ENCODE measurements at regions not wholly inside any gene's neighbourhood (a gene's known extent, or its start where the extent isn't known, plus 50 kb on each side); places are given as distances from the start of the nearest gene placed in this dataset.

GRCh38 chr5:99030906-99031440, 102.2 kb upstream of the CHD1 start:
- no peak for TF ChIP-seq MAX (IDR thresholded peaks at IDR 0.05)
- no peak for TF ChIP-seq CTCF (IDR thresholded peaks at IDR 0.05 in 2 of 3, conservative IDR thresholded peaks at IDR 0.05 in 1 of 3; ENCODE audit: borderline replicate concordance in 1 of 3, insufficient read depth in 1 of 3, low read depth in 2 of 3, low read length in 2 of 3)
- no peak for TF ChIP-seq REST (IDR thresholded peaks at IDR 0.05; ENCODE audit: low read depth)
- TF ChIP-seq POLR2A (IDR thresholded peaks at IDR 0.05; ENCODE audit: borderline replicate concordance, extremely low read depth, insufficient read depth, insufficient read length), result no peak
- TF ChIP-seq ELF1 (IDR thresholded peaks at IDR 0.05; ENCODE audit: borderline replicate concordance, low read depth), result no peak
- TF ChIP-seq TCF7L2 (IDR thresholded peaks at IDR 0.05; ENCODE audit: borderline replicate concordance, extremely low read depth, insufficient read depth, insufficient read length), result no peak
- TF ChIP-seq EZH2phosphoT487 (IDR thresholded peaks at IDR 0.05; ENCODE audit: borderline replicate concordance), result no peak
- TF ChIP-seq POLR2AphosphoS5 (IDR thresholded peaks at IDR 0.05; ENCODE audit: low read depth, low read length), result no peak
- TF ChIP-seq CEBPB (IDR thresholded peaks at IDR 0.05; ENCODE audit: low read depth), result no peak
- no peak for TF ChIP-seq JUND (IDR thresholded peaks at IDR 0.05)
